ENCODE measurements at regions not wholly inside any gene's neighbourhood (a gene's known extent, or its start where the extent isn't known, plus 50 kb on each side); places are given as distances from the start of the nearest gene placed in this dataset.
"Not testable (repeated sequence)": the region's sequence is repeated elsewhere in the genome, so short reads cannot be mapped to it uniquely, and the experiment has no call there.

- intact Hi-C loops (cut with DNase I, micrococcal nuclease) = no loop called here
- H3K27ac Mint-ChIP-seq = no peak overlapping the region
- H3K4me1 Mint-ChIP-seq = no peaks in the 10 kb centered on the region
- ATAC-seq (no peak), DNase-seq (no peak)
- H3K9me3 Mint-ChIP-seq (ENCODE audit: low read depth) = no peaks in the 10 kb centered on the region
- no peaks in the 10 kb centered on the region for H3K27me3 Mint-ChIP-seq
- no peaks in the 10 kb centered on the region for H3K36me3 Mint-ChIP-seq (ENCODE audit: low read depth)
- POLR2A ChIA-PET = no interaction called here
- CTCF ChIA-PET = no interaction called here
- H3K4me3 Mint-ChIP-seq = no peak overlapping the region
Measured at GRCh38 chr3:176328666-176329065, 868.6 kb downstream of the TBL1XR1 start.

- Mint-ChIP-seq H3K27ac (no peak overlapping the region), H3K27me3 (no peaks in the 10 kb centered on the region), H3K4me3 (no peak overlapping the region), H3K36me3 (ENCODE audit: low read depth) (no peaks in the 10 kb centered on the region), H3K4me1 (no peaks in the 10 kb centered on the region), H3K9me3 (ENCODE audit: low read depth) (no peaks in the 10 kb centered on the region)
- ATAC-seq (no peak), DNase-seq (no peak)
- CTCF ChIA-PET = no interaction called here
- intact Hi-C loops (cut with DNase I, micrococcal nuclease) = no loop called here
- POLR2A ChIA-PET = no interaction called here
Measured at GRCh38 chr3:176328198-176328597, 869.1 kb downstream of the TBL1XR1 start.

GRCh38 chr3:176326894-176327490 is 870.3 kb downstream of the TBL1XR1 start:
- H3K27me3 Mint-ChIP-seq; H3K27ac Mint-ChIP-seq; H3K4me1 Mint-ChIP-seq; intact Hi-C loops (cut with DNase I, micrococcal nuclease); CTCF ChIA-PET; H3K36me3 Mint-ChIP-seq (ENCODE audit: low read depth); H3K9me3 Mint-ChIP-seq (ENCODE audit: low read depth); H3K4me3 Mint-ChIP-seq; ATAC-seq; POLR2A ChIA-PET; DNase-seq: not testable (repeated sequence)

GRCh38 chr3:176321532-176321931 is 875.8 kb downstream of the TBL1XR1 start:
- intact Hi-C loops (cut with DNase I, micrococcal nuclease); H3K9me3 Mint-ChIP-seq (ENCODE audit: low read depth): not testable (repeated sequence)

GRCh38 chr3:176321099-176321498 is 876.2 kb downstream of the TBL1XR1 start:
- H3K4me1 Mint-ChIP-seq = no peaks in the 10 kb centered on the region
- intact Hi-C loops (cut with DNase I, micrococcal nuclease) = no loop called here
- H3K9me3 Mint-ChIP-seq (ENCODE audit: low read depth) = peaks cover 2% of the 10 kb centered on the region
- ATAC-seq (no peak), DNase-seq (no peak)
- ChIA-PET POLR2A (no interaction called here), CTCF (no interaction called here)
- H3K27me3 Mint-ChIP-seq = no peaks in the 10 kb centered on the region
- H3K27ac Mint-ChIP-seq = no peak overlapping the region
- H3K4me3 Mint-ChIP-seq = no peak overlapping the region
- H3K36me3 Mint-ChIP-seq (ENCODE audit: low read depth) = no peaks in the 10 kb centered on the region

More at GRCh38 chr3:176321532-176321931, 875.8 kb downstream of the TBL1XR1 start:
- H3K4me1 Mint-ChIP-seq; H3K36me3 Mint-ChIP-seq (ENCODE audit: low read depth); H3K27me3 Mint-ChIP-seq; H3K27ac Mint-ChIP-seq; DNase-seq; H3K4me3 Mint-ChIP-seq; CTCF ChIA-PET; ATAC-seq; POLR2A ChIA-PET: not testable (repeated sequence)

- no peaks in the 10 kb centered on the region for H3K36me3 Mint-ChIP-seq (ENCODE audit: low read depth)
- H3K27ac Mint-ChIP-seq = no peak overlapping the region
- peaks cover 4% of the 10 kb centered on the region for H3K9me3 Mint-ChIP-seq (ENCODE audit: low read depth)
- intact Hi-C loops (cut with DNase I, micrococcal nuclease) = no loop called here
- H3K4me3 Mint-ChIP-seq = no peak overlapping the region
- ChIA-PET CTCF (interaction anchor here (1.1 kb wide), 1 partner anchor 17 kb away, joined by 4 read pairs; no protein-coding TSS in a partner anchor), POLR2A (no interaction called here)
- no peaks in the 10 kb centered on the region for H3K4me1 Mint-ChIP-seq
- ATAC-seq (no peak), DNase-seq (no peak)
- H3K27me3 Mint-ChIP-seq = no peaks in the 10 kb centered on the region
Measured at GRCh38 chr3:176313426-176313825, 883.9 kb downstream of the TBL1XR1 start.

GRCh38 chr3:176310641-176311040 is 886.6 kb downstream of the TBL1XR1 start:
- Mint-ChIP-seq H3K4me3 (no peak overlapping the region), H3K4me1 (no peaks in the 10 kb centered on the region), H3K27ac (no peak overlapping the region), H3K36me3 (ENCODE audit: low read depth) (no peaks in the 10 kb centered on the region), H3K9me3 (ENCODE audit: low read depth) (peaks cover 4% of the 10 kb centered on the region), H3K27me3 (no peaks in the 10 kb centered on the region)
- ChIA-PET CTCF (no interaction called here), POLR2A (no interaction called here)
- ATAC-seq = no peak
- DNase-seq = no peak
- intact Hi-C loops (cut with DNase I, micrococcal nuclease) = no loop called here

- H3K27ac Mint-ChIP-seq = no peak overlapping the region
- no peaks in the 10 kb centered on the region for H3K27me3 Mint-ChIP-seq
- H3K36me3 Mint-ChIP-seq (ENCODE audit: low read depth) = no peaks in the 10 kb centered on the region
- DNase-seq (no peak), ATAC-seq (no peak)
- intact Hi-C loops (cut with DNase I, micrococcal nuclease) = no loop called here
- H3K4me1 Mint-ChIP-seq = no peaks in the 10 kb centered on the region
- H3K9me3 Mint-ChIP-seq (ENCODE audit: low read depth) = no peaks in the 10 kb centered on the region
- ChIA-PET CTCF (no interaction called here), POLR2A (no interaction called here)
- H3K4me3 Mint-ChIP-seq = no peak overlapping the region
Measured at GRCh38 chr3:176302271-176302670, 895.0 kb downstream of the TBL1XR1 start.

GRCh38 chr3:176296066-176296597 is 901.1 kb downstream of the TBL1XR1 start:
- DNase-seq = no peak
- CTCF ChIA-PET = interaction anchor here (1.1 kb wide), 1 partner anchor 17 kb away, joined by 4 read pairs; no protein-coding TSS in a partner anchor
- POLR2A ChIA-PET = no interaction called here

GRCh38 chr3:176293276-176293675 is 904.0 kb downstream of the TBL1XR1 start:
- Mint-ChIP-seq H3K4me3 (no peak overlapping the region), H3K4me1 (no peaks in the 10 kb centered on the region), H3K27ac (no peak overlapping the region), H3K36me3 (ENCODE audit: low read depth) (no peaks in the 10 kb centered on the region), H3K27me3 (no peaks in the 10 kb centered on the region), H3K9me3 (ENCODE audit: low read depth) (peaks cover 5% of the 10 kb centered on the region)
- ATAC-seq (no peak), DNase-seq (no peak)
- intact Hi-C loops (cut with DNase I, micrococcal nuclease) = no loop called here
- POLR2A ChIA-PET = no interaction called here
- CTCF ChIA-PET = no interaction called here

More at GRCh38 chr3:176296066-176296597, 901.1 kb downstream of the TBL1XR1 start:
- no peak overlapping the region for H3K4me3 Mint-ChIP-seq
- no peaks in the 10 kb centered on the region for H3K36me3 Mint-ChIP-seq (ENCODE audit: low read depth)
- H3K27ac Mint-ChIP-seq = no peak overlapping the region
- no peaks in the 10 kb centered on the region for H3K27me3 Mint-ChIP-seq
- peaks cover 5% of the 10 kb centered on the region for H3K9me3 Mint-ChIP-seq (ENCODE audit: low read depth)
- no peaks in the 10 kb centered on the region for H3K4me1 Mint-ChIP-seq
- no peak for ATAC-seq
- intact Hi-C loops (cut with DNase I, micrococcal nuclease) = no loop called here

GRCh38 chr3:176286476-176287085 is 910.7 kb downstream of the TBL1XR1 start:
- DNase-seq (no peak), ATAC-seq (no peak)
- H3K4me3 Mint-ChIP-seq = no peak overlapping the region
- no peaks in the 10 kb centered on the region for H3K9me3 Mint-ChIP-seq (ENCODE audit: low read depth)
- no peak overlapping the region for H3K27ac Mint-ChIP-seq
- ChIA-PET POLR2A (no interaction called here), CTCF (interaction anchor here (1.7 kb wide), 1 partner anchor 10 kb away, joined by 3 read pairs; no protein-coding TSS in a partner anchor)
- intact Hi-C loops (cut with DNase I, micrococcal nuclease) = no loop called here
- H3K27me3 Mint-ChIP-seq = no peaks in the 10 kb centered on the region
- no peaks in the 10 kb centered on the region for H3K4me1 Mint-ChIP-seq
- H3K36me3 Mint-ChIP-seq (ENCODE audit: low read depth) = no peaks in the 10 kb centered on the region

GRCh38 chr3:176275538-176275937 is 921.7 kb downstream of the TBL1XR1 start:
- no peaks in the 10 kb centered on the region for H3K9me3 Mint-ChIP-seq (ENCODE audit: low read depth)
- no peak for DNase-seq
- CTCF ChIA-PET = interaction anchor here (1.3 kb wide), 1 partner anchor 12 kb away, joined by 3 read pairs; no protein-coding TSS in a partner anchor

More at GRCh38 chr3:176275538-176275937, 921.7 kb downstream of the TBL1XR1 start:
- Mint-ChIP-seq H3K27ac (no peak overlapping the region), H3K36me3 (ENCODE audit: low read depth) (no peaks in the 10 kb centered on the region), H3K27me3 (no peaks in the 10 kb centered on the region), H3K4me3 (no peak overlapping the region), H3K4me1 (no peaks in the 10 kb centered on the region)
- intact Hi-C loops (cut with DNase I, micrococcal nuclease) = no loop called here
- POLR2A ChIA-PET = no interaction called here
- ATAC-seq = no peak

All from activated CD4-positive, alpha-beta T cell treated with anti-CD3 and anti-CD28 coated beads for 36 hours (primary cell).